ENCODE measurements at regions not wholly inside any gene's neighbourhood (a gene's known extent, or its start where the extent isn't known, plus 50 kb on each side); places are given as distances from the start of the nearest gene placed in this dataset.

DNA sequence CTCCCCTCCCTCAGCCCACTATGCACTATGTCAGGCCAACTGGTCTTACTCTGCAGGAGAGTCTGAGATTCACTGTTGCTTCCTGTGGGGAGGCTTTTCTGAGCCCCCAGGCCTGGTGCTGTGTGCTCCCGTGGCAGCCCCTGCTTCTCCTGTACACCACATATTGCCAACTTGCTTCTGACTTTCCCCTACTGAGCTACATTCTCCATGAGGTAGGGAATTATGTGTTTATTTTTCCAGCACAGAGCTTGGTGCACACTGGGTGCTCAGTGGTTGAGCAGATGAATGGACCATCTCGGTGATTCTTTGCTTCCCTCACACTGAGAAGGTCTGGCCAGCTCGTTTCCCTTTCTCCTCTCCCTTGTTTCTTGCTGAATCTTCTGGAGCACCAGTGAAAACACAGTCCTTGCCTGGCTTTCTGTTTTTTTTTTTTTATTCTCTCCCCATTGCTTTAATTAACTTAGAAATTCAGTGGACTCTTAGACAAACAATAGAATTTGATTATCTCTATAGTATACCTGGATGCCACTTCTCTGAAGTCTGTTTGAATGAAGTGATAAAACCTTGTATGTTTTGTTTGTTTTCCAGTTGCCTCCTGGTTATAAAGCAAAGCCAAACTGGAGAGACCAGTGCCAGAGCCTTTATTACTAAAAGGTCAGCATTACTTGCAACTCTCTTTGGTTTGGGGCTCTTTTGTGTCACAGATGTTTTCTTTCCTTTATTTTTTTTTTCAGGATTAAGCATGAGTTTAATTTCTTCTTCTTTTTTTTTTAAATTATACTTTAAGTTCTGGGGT is 50.3 kb upstream of the CNIH3 start:
- no peak for TF ChIP-seq CTCF (IDR thresholded peaks at IDR 0.05)
- no peak for TF ChIP-seq POLR2A (IDR thresholded peaks at IDR 0.05)
- no peaks in the 10 kb centered on the region for H3K4me1 ChIP-seq
- no peaks in the 10 kb centered on the region for H3K36me3 ChIP-seq
- no peak overlapping the region for H3K4me3 ChIP-seq
- intact Hi-C loops (cut with DNase I; ENCODE audit: low total_unique reads) = no loop called here
- H3K9me3 ChIP-seq = no peaks in the 10 kb centered on the region
- no peak for DNase-seq
- no peak overlapping the region for H3K27ac ChIP-seq
- no peaks in the 10 kb centered on the region for H3K27me3 ChIP-seq

Data from uterus (tissue), 3 donors.